ENCODE measurements at regions not wholly inside any gene's neighbourhood (a gene's known extent, or its start where the extent isn't known, plus 50 kb on each side); places are given as distances from the start of the nearest gene placed in this dataset.

DNA sequence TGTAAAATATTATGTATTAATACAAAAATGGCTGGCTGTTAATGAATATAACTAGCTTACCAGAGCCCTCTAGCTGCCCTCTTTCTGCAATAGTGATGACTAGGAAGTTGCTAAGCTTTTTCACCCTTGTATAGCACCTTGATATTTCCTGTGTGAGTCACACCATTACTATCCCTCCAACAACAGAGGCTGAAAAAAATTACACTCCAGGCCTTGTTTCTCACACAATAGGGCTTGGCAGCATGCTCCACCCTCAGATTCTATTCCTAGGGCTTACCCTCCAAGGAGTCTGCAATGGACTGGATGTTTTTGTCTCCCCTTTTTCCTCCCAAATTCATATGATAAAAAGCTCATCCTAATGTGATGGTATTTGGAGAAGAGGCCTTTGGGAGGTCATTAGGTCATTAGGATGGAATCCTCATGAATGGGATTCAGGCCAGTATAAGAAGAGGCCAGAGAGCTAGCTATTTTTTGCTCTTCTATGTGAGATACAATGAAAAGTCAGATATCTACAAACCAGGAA is 184.6 kb upstream of the MAP1B start:
- no peak for DNase-seq (ENCODE audit: low spot score)
- Histone ChIP-seq H3K4me3 (ENCODE audit: low read depth in 1 of 3, low read length in 3 of 3) (no peak overlapping the region), H3K9me3 (ENCODE audit: control insufficient read depth in 4 of 4, low read length in 3 of 4) (peaks cover 0 to 8% (median 3%) of the 10 kb centered on the region in 4 donors), H3K36me3 (ENCODE audit: control insufficient read depth in 4 of 4, insufficient read depth in 3 of 4, low read depth in 1 of 4, low read length in 3 of 4) (no peaks in the 10 kb centered on the region), H3K27me3 (ENCODE audit: control insufficient read depth in 4 of 4, insufficient read depth in 4 of 4, low read length in 3 of 4) (no peaks in the 10 kb centered on the region), H3K4me1 (ENCODE audit: control insufficient read depth in 4 of 4, insufficient read depth in 4 of 4, low read length in 3 of 4) (no peaks in the 10 kb centered on the region), H3K27ac (ENCODE audit: low read depth in 1 of 2, low read length in 2 of 2) (no peak overlapping the region), H3K9ac (ENCODE audit: low read depth in 1 of 2, low read length in 2 of 2) (no peak overlapping the region)
- peak; percentile 74 for TF ChIP-seq NR2F2 (IDR thresholded peaks at IDR 0.05)
- TF ChIP-seq RAD21 (IDR thresholded peaks at IDR 0.05): no peak

DNA sequence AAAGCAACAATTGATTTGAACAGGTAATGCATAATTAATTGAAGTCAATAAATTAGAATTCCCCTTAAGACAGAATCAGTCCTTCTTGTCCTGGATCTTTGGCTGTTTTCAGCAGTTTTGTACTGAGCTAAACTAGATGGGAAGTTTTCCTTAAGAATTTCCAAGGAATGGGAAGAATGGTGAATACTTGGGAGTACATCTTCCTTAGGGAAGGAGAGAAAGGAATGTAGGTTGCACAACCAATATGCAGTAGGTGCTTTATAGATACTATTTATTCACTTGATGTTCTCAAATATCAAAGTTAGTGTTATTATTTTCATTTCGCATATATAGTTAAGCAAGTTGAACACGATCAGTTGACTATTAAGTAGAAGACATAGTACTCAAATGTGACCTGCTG is 183.5 kb upstream of the MAP1B start:
- Histone ChIP-seq H3K9me3 (ENCODE audit: control insufficient read depth in 4 of 4, low read length in 3 of 4) (peaks cover 0 to 8% (median 3%) of the 10 kb centered on the region in 4 donors), H3K27me3 (ENCODE audit: control insufficient read depth in 4 of 4, insufficient read depth in 4 of 4, low read length in 3 of 4) (no peaks in the 10 kb centered on the region), H3K9ac (ENCODE audit: low read depth in 1 of 2, low read length in 2 of 2) (no peak overlapping the region), H3K36me3 (ENCODE audit: control insufficient read depth in 4 of 4, insufficient read depth in 3 of 4, low read depth in 1 of 4, low read length in 3 of 4) (no peaks in the 10 kb centered on the region), H3K27ac (ENCODE audit: low read depth in 1 of 2, low read length in 2 of 2) (no peak overlapping the region), H3K4me1 (ENCODE audit: control insufficient read depth in 4 of 4, insufficient read depth in 4 of 4, low read length in 3 of 4) (no peaks in the 10 kb centered on the region), H3K4me3 (ENCODE audit: low read depth in 1 of 3, low read length in 3 of 3) (no peak overlapping the region)
- TF ChIP-seq SP1 (IDR thresholded peaks at IDR 0.05) (no peak), JUND (IDR thresholded peaks at IDR 0.05) (no peak), EGR1 (IDR thresholded peaks at IDR 0.05; ENCODE audit: low read depth in 2 of 2) (no peak), RXRA (IDR thresholded peaks at IDR 0.05) (no peak), RAD21 (IDR thresholded peaks at IDR 0.05) (no peak), HNF4A (conservative IDR thresholded peaks at IDR 0.05) (no peak), GABPA (IDR thresholded peaks at IDR 0.05 in 1 of 2, conservative IDR thresholded peaks at IDR 0.05 in 1 of 2) (no peak), NR2F2 (IDR thresholded peaks at IDR 0.05) (no peak)
- TF ChIP-seq, protein P1, sequence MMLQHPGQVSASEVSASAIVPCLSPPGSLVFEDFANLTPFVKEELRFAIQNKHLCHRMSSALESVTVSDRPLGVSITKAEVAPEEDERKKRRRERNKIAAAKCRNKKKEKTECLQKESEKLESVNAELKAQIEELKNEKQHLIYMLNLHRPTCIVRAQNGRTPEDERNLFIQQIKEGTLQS (IDR thresholded peaks at IDR 0.05): no peak
- TF ChIP-seq, protein P2, sequence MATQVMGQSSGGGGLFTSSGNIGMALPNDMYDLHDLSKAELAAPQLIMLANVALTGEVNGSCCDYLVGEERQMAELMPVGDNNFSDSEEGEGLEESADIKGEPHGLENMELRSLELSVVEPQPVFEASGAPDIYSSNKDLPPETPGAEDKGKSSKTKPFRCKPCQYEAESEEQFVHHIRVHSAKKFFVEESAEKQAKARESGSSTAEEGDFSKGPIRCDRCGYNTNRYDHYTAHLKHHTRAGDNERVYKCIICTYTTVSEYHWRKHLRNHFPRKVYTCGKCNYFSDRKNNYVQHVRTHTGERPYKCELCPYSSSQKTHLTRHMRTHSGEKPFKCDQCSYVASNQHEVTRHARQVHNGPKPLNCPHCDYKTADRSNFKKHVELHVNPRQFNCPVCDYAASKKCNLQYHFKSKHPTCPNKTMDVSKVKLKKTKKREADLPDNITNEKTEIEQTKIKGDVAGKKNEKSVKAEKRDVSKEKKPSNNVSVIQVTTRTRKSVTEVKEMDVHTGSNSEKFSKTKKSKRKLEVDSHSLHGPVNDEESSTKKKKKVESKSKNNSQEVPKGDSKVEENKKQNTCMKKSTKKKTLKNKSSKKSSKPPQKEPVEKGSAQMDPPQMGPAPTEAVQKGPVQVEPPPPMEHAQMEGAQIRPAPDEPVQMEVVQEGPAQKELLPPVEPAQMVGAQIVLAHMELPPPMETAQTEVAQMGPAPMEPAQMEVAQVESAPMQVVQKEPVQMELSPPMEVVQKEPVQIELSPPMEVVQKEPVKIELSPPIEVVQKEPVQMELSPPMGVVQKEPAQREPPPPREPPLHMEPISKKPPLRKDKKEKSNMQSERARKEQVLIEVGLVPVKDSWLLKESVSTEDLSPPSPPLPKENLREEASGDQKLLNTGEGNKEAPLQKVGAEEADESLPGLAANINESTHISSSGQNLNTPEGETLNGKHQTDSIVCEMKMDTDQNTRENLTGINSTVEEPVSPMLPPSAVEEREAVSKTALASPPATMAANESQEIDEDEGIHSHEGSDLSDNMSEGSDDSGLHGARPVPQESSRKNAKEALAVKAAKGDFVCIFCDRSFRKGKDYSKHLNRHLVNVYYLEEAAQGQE (IDR thresholded peaks at IDR 0.05): no peak
- TF ChIP-seq, protein P3, sequence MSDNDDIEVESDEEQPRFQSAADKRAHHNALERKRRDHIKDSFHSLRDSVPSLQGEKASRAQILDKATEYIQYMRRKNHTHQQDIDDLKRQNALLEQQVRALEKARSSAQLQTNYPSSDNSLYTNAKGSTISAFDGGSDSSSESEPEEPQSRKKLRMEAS (IDR thresholded peaks at IDR 0.05): no peak
- TF ChIP-seq, protein P4, sequence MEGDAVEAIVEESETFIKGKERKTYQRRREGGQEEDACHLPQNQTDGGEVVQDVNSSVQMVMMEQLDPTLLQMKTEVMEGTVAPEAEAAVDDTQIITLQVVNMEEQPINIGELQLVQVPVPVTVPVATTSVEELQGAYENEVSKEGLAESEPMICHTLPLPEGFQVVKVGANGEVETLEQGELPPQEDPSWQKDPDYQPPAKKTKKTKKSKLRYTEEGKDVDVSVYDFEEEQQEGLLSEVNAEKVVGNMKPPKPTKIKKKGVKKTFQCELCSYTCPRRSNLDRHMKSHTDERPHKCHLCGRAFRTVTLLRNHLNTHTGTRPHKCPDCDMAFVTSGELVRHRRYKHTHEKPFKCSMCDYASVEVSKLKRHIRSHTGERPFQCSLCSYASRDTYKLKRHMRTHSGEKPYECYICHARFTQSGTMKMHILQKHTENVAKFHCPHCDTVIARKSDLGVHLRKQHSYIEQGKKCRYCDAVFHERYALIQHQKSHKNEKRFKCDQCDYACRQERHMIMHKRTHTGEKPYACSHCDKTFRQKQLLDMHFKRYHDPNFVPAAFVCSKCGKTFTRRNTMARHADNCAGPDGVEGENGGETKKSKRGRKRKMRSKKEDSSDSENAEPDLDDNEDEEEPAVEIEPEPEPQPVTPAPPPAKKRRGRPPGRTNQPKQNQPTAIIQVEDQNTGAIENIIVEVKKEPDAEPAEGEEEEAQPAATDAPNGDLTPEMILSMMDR (IDR thresholded peaks at IDR 0.05; ENCODE audit: low read depth, low read length, missing input control): no peak
- no peak for DNase-seq (ENCODE audit: low spot score)
- 98% methylated on average over 2 of the region's 2 CpGs for WGBS

DNA sequence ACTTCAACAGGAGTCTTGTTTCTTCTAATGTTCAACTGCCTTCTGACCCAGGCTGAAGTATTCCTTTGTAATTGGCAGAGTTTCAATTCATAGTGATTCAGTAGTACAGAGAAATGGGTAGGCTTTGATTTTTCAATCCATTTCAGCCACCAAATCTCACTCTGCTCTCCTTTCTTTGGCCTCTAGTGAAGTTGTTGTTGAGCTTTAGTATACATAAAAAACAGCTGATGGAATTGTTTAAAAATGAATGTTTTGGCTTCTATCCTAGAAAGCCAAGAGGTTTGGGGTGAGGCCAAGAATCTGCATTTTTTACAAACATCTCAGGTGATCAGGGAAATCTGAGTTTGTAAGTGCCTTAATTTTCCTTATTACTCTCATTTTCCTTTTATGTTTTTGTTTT is 182.9 kb upstream of the MAP1B start:
- Histone ChIP-seq H3K4me1 (ENCODE audit: control insufficient read depth in 4 of 4, insufficient read depth in 4 of 4, low read length in 3 of 4) (no peaks in the 10 kb centered on the region), H3K9me3 (ENCODE audit: control insufficient read depth in 4 of 4, low read length in 3 of 4) (peaks cover 0 to 8% (median 3%) of the 10 kb centered on the region in 4 donors), H3K4me3 (ENCODE audit: low read depth in 1 of 3, low read length in 3 of 3) (no peak overlapping the region), H3K27me3 (ENCODE audit: control insufficient read depth in 4 of 4, insufficient read depth in 4 of 4, low read length in 3 of 4) (no peaks in the 10 kb centered on the region), H3K9ac (ENCODE audit: low read depth in 1 of 2, low read length in 2 of 2) (no peak overlapping the region), H3K36me3 (ENCODE audit: control insufficient read depth in 4 of 4, insufficient read depth in 3 of 4, low read depth in 1 of 4, low read length in 3 of 4) (no peaks in the 10 kb centered on the region), H3K27ac (ENCODE audit: low read depth in 1 of 2, low read length in 2 of 2) (no peak overlapping the region)
- DNase-seq (ENCODE audit: low spot score): no peak
- TF ChIP-seq FOXA1 (IDR thresholded peaks at IDR 0.05) (no peak), GABPA (IDR thresholded peaks at IDR 0.05 in 1 of 2, conservative IDR thresholded peaks at IDR 0.05 in 1 of 2) (no peak), RXRA (IDR thresholded peaks at IDR 0.05) (no peak), TAF1 (conservative IDR thresholded peaks at IDR 0.05) (no peak), SP1 (IDR thresholded peaks at IDR 0.05) (no peak), RAD21 (IDR thresholded peaks at IDR 0.05) (no peak), HNF4G (IDR thresholded peaks at IDR 0.05) (no peak), FOXA2 (IDR thresholded peaks at IDR 0.05) (no peak)
- TF ChIP-seq, protein P5, sequence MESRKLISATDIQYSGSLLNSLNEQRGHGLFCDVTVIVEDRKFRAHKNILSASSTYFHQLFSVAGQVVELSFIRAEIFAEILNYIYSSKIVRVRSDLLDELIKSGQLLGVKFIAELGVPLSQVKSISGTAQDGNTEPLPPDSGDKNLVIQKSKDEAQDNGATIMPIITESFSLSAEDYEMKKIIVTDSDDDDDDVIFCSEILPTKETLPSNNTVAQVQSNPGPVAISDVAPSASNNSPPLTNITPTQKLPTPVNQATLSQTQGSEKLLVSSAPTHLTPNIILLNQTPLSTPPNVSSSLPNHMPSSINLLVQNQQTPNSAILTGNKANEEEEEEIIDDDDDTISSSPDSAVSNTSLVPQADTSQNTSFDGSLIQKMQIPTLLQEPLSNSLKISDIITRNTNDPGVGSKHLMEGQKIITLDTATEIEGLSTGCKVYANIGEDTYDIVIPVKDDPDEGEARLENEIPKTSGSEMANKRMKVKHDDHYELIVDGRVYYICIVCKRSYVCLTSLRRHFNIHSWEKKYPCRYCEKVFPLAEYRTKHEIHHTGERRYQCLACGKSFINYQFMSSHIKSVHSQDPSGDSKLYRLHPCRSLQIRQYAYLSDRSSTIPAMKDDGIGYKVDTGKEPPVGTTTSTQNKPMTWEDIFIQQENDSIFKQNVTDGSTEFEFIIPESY (IDR thresholded peaks at IDR 0.05): no peak
- TF ChIP-seq, protein P4 (IDR thresholded peaks at IDR 0.05; ENCODE audit: low read depth, low read length, missing input control): no peak
